ENCODE measurements at regions not wholly inside any gene's neighbourhood (a gene's known extent, or its start where the extent isn't known, plus 50 kb on each side); places are given as distances from the start of the nearest gene placed in this dataset.

GRCh38 chr4:56752985-56753384, 68.5 kb downstream of the SPINK2 start:
- POLR2A ChIA-PET (ENCODE audit: partially characterized antibody), result no interaction called here
- no peaks in the 10 kb centered on the region for H3K79me2 ChIP-seq (ENCODE audit: control insufficient read depth in 1 of 2, insufficient read depth in 2 of 2, low read length in 2 of 2)
- TF ChIP-seq SAP30 (IDR thresholded peaks at IDR 0.05; ENCODE audit: insufficient read depth, insufficient replicate concordance, low read length) (no peak), POU5F1 (IDR thresholded peaks at IDR 0.05; ENCODE audit: low read depth, low read length) (no peak), NRF1 (IDR thresholded peaks at IDR 0.05; ENCODE audit: low read depth, low read length) (no peak), SP4 (IDR thresholded peaks at IDR 0.05; ENCODE audit: low read length) (no peak), EGR1 (IDR thresholded peaks at IDR 0.05; ENCODE audit: borderline replicate concordance, low read depth, low read length) (no peak), E2F6 (IDR thresholded peaks at IDR 0.05) (no peak), ATF2 (IDR thresholded peaks at IDR 0.05; ENCODE audit: low read length) (no peak), BACH1 (IDR thresholded peaks at IDR 0.05; ENCODE audit: low read length) (no peak), PHF8 (conservative IDR thresholded peaks at IDR 0.05; ENCODE audit: low read depth, low read length) (no peak), EZH2 (IDR thresholded peaks at IDR 0.05; ENCODE audit: low read depth, low read length, severe bottlenecking) (no peak), MAFK (IDR thresholded peaks at IDR 0.05; ENCODE audit: low read depth, low read length) (no peak), KDM5A (IDR thresholded peaks at IDR 0.05; ENCODE audit: low read length) (no peak), CTBP2 (IDR thresholded peaks at IDR 0.05; ENCODE audit: borderline replicate concordance, insufficient read depth, insufficient read length, low read length) (no peak)

More at GRCh38 chr4:56752985-56753384, 68.5 kb downstream of the SPINK2 start:
- Histone ChIP-seq H3K4ac (replicated peaks; ENCODE audit: insufficient read length, low read depth, low read length) (no peak overlapping the region), H2BK12ac (ENCODE audit: low read depth, low read length) (no peak overlapping the region), H3K4me2 (ENCODE audit: insufficient read depth in 1 of 2, low read depth in 2 of 2, low read length in 2 of 2) (no peak overlapping the region), H4K91ac (replicated peaks; ENCODE audit: insufficient read length, low read length) (no peak overlapping the region), H3K14ac (ENCODE audit: insufficient read length) (no peak overlapping the region), H2BK20ac (ENCODE audit: low read length) (no peak overlapping the region), H2BK5ac (ENCODE audit: low read depth, low read length) (no peak overlapping the region), H2BK15ac (ENCODE audit: low read length) (no peak overlapping the region), H2AFZ (ENCODE audit: low read length) (no peak overlapping the region), H3K9me3 (ENCODE audit: insufficient read depth in 2 of 2, low read depth in 1 of 2, low read length in 1 of 2) (no peaks in the 10 kb centered on the region), H3K27me3 (replicated peaks in 1 of 4; ENCODE audit: control insufficient read depth in 3 of 4, extremely low read depth in 1 of 4, insufficient read depth in 3 of 4, low read length in 3 of 4) (no peaks in the 10 kb centered on the region; a peak in 1 of 7 replicates), H2AK5ac (ENCODE audit: low read depth, low read length) (no peak overlapping the region), H3K23ac (ENCODE audit: insufficient read length) (no peak overlapping the region), H4K20me1 (replicated peaks in 1 of 2; ENCODE audit: control insufficient read depth in 1 of 2, insufficient read depth in 2 of 2, low read length in 2 of 2) (no peaks in the 10 kb centered on the region), H3K56ac (replicated peaks; ENCODE audit: insufficient read length, low read depth, low read length) (no peak overlapping the region), H3K23me2 (ENCODE audit: low read depth, low read length) (no peaks in the 10 kb centered on the region), H3K4me3 (ENCODE audit: extremely low read depth in 1 of 4, insufficient read depth in 2 of 4, low read depth in 3 of 4, low read length in 4 of 4) (no peak overlapping the region), H3K9ac (replicated peaks in 1 of 4; ENCODE audit: extremely low read depth in 1 of 4, low read depth in 3 of 4, low read length in 3 of 4) (no peak overlapping the region), H3K36me3 (ENCODE audit: control insufficient read depth in 2 of 4, insufficient read depth in 4 of 4, low read length in 3 of 4) (no peaks in the 10 kb centered on the region), H4K8ac (ENCODE audit: extremely low read depth, insufficient read depth, low read length) (no peak overlapping the region), H3K79me1 (ENCODE audit: low read depth, low read length) (no peaks in the 10 kb centered on the region), H3K18ac (ENCODE audit: extremely low read depth, low read length) (no peak overlapping the region), H3K4me1 (replicated peaks in 1 of 4; ENCODE audit: control insufficient read depth in 3 of 4, insufficient read depth in 4 of 4, low read length in 3 of 4) (peaks cover 4 to 8% (median 7%) of the 10 kb centered on the region in 4 experiments), H3K27ac (ENCODE audit: low read depth, low read length) (no peak overlapping the region), H4K5ac (ENCODE audit: insufficient read length, low read depth, low read length) (no peak overlapping the region), H2BK120ac (replicated peaks; ENCODE audit: low read depth, low read length) (no peak overlapping the region)
- DNase-seq (ENCODE audit: low read depth in 1 of 2, low spot score in 2 of 2) (no peak), FAIRE-seq (no peak)
- WGBS, 2 experiments (ENCODE audit: extremely low coverage in 1 of 2, insufficient coverage in 1 of 2, insufficient read length in 1 of 2, insufficient replicate concordance in 2 of 2, low coverage in 1 of 2, low lambda C conversion rate in 2 of 2, missing lambda C conversion rate in 1 of 2), result 88% methylated on average over 2 of the region's 2 CpGs; no CpG with 5 or more reads in 1 of the 2 experiments
- CTCF ChIA-PET (ENCODE audit: partially characterized antibody), result no interaction called here

Measured in H1 (cell line).